AG04449 (cell line): ENCODE measurements at regions not wholly inside any gene's neighbourhood (a gene's known extent, or its start where the extent isn't known, plus 50 kb on each side); places are given as distances from the start of the nearest gene placed in this dataset.
"Not testable (repeated sequence)": the region's sequence is repeated elsewhere in the genome, so short reads cannot be mapped to it uniquely, and the experiment has no call there.

Experiments used
- CTCF ChIA-PET: fragments of 350-600 bp; formaldehyde crosslinking; extraction: SDS; loops from one replicate; lab custom pipeline; 2021; ENCODE audit warnings: antibody characterized with exemption; lab: Yijun Ruan, JAX
- POLR2A ChIA-PET: fragments of 400-600, 350-600 bp; formaldehyde crosslinking; extraction: SDS; loops from one replicate; lab custom pipeline; 2020; ENCODE audit warnings: antibody characterized with exemption, inconsistent platforms; lab: Yijun Ruan, JAX
- DNase-seq: peaks from one replicate; pipeline ENCODE4 v3.0.0-alpha.2; 2010; ENCODE audit warnings: low read depth, low spot score
- H3K4me3 ChIP-seq: 2 replicates; pipeline ENCODE4 v1.5.1; 2011; ENCODE audit warnings: low read depth, mild to moderate bottlenecking, control low read depth, low read length
- CTCF ChIP-seq: IDR thresholded peaks from one replicate; pipeline ENCODE4 v1.5.1; 2011; ENCODE audit warnings: mild to moderate bottlenecking, moderate library complexity, low read length, control low read depth, inconsistent platforms; ENCODE audit not compliant: insufficient read depth; ENCODE audit errors: missing control alignments

- no peak for TF ChIP-seq CTCF
These were observed 59.2 kb upstream of the MORC3 start for GRCh38 chr21:36260802-36261201.

GRCh38 chr21:36261459-36261858, 58.5 kb upstream of the MORC3 start:
- POLR2A ChIA-PET: no interaction called here
- CTCF ChIA-PET: interaction anchor here (0.7 to 4.1 kb wide), 13 partner anchors 9 to 179 kb away, joined by 3 to 30 read pairs (median 4); no protein-coding TSS in a partner anchor
- TF ChIP-seq CTCF: no peak
- DNase-seq: no peak
- H3K4me3 ChIP-seq: no peak overlapping the region

More at GRCh38 chr21:36260802-36261201, 59.2 kb upstream of the MORC3 start:
- DNase-seq: no peak
- ChIA-PET CTCF (interaction anchor here (0.7 to 4.1 kb wide), 16 partner anchors 9 to 178 kb away, joined by 3 to 30 read pairs (median 4); no protein-coding TSS in a partner anchor), POLR2A (no interaction called here)
- no peak overlapping the region for H3K4me3 ChIP-seq

GRCh38 chr21:36263797-36264196, 56.2 kb upstream of the MORC3 start:
- DNase-seq: no peak
- no peak overlapping the region for H3K4me3 ChIP-seq
- no peak for TF ChIP-seq CTCF
- CTCF ChIA-PET: interaction anchor here (1.2 to 1.9 kb wide), 6 partner anchors 8 to 122 kb away, joined by 3 to 5 read pairs (median 4); no protein-coding TSS in a partner anchor
- POLR2A ChIA-PET: no interaction called here

GRCh38 chr21:36265431-36265830, 54.6 kb upstream of the MORC3 start:
- ChIA-PET CTCF (interaction anchor here (1.7 to 1.9 kb wide), 2 partner anchors 12 to 125 kb away, joined by 4 to 5 read pairs; no protein-coding TSS in a partner anchor), POLR2A (no interaction called here)
- TF ChIP-seq CTCF: no peak
- no peak for DNase-seq
- no peak overlapping the region for H3K4me3 ChIP-seq

GRCh38 chr21:36267828-36268227, 52.2 kb upstream of the MORC3 start:
- DNase-seq, POLR2A ChIA-PET, H3K4me3 ChIP-seq: not testable (repeated sequence)
- CTCF ChIA-PET: interaction anchor here (4.3 kb wide), 1 partner anchor 7 kb away, joined by 19 read pairs; no protein-coding TSS in a partner anchor

- H3K4me3 ChIP-seq, POLR2A ChIA-PET, DNase-seq: not testable (repeated sequence)
- CTCF ChIA-PET: interaction anchor here (4.3 kb wide), 1 partner anchor 8 kb away, joined by 19 read pairs; no protein-coding TSS in a partner anchor
These were observed 51.7 kb upstream of the MORC3 start for GRCh38 chr21:36268264-36268663.
